ENCODE measurements at regions not wholly inside any gene's neighbourhood (a gene's known extent, or its start where the extent isn't known, plus 50 kb on each side); places are given as distances from the start of the nearest gene placed in this dataset.

DNA sequence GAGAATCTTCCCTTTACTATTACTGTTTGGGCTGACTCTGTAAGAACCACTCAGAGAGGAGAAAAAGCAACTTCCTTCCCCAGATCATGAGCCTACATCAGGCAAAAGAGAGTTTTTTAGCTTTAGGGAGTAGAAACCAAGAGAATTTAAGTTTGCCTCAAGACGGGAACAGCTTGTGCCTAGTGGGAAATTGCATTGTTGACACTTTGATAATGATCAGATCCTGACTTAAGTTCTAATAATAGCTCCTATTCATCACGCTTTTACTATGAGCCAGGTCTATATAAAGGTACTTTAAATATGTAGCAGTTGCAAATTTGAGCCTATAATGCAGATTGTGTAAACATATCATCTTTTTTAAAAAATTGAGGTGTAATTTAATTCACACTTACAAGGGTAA, 298.2 kb downstream of the MAN2A1 start:
- H2BK20ac ChIP-seq (ENCODE audit: low read depth, low read length, poor library complexity, severe bottlenecking), result no peak overlapping the region
- no peaks in the 10 kb centered on the region for H3K79me2 ChIP-seq (ENCODE audit: insufficient read depth, low read length)
- no peak overlapping the region for H2BK12ac ChIP-seq (ENCODE audit: insufficient read length, low read depth, low read length)
- no peaks in the 10 kb centered on the region for H3K27me3 ChIP-seq (ENCODE audit: insufficient read depth, low read length)
- H3K27ac ChIP-seq (ENCODE audit: insufficient read length, low read depth, low read length), result no peak overlapping the region
- H3K4me3 Mint-ChIP-seq, result no peak overlapping the region
- no peak overlapping the region for H3K23ac ChIP-seq (ENCODE audit: insufficient read length, low read depth, low read length)
- H3K4me2 ChIP-seq (ENCODE audit: insufficient read depth, insufficient read length, low read length), result no peak overlapping the region
- H2AFZ ChIP-seq (ENCODE audit: low read length), result no peak overlapping the region
- no peaks in the 10 kb centered on the region for H4K20me1 ChIP-seq (ENCODE audit: control insufficient read depth, insufficient read depth, insufficient read length)
- H4K91ac ChIP-seq (ENCODE audit: insufficient read length, low read depth, low read length), result no peak overlapping the region
- no peaks in the 10 kb centered on the region for H3K9me3 ChIP-seq (ENCODE audit: control insufficient read depth, low read depth, low read length)
- TF ChIP-seq, protein P1, sequence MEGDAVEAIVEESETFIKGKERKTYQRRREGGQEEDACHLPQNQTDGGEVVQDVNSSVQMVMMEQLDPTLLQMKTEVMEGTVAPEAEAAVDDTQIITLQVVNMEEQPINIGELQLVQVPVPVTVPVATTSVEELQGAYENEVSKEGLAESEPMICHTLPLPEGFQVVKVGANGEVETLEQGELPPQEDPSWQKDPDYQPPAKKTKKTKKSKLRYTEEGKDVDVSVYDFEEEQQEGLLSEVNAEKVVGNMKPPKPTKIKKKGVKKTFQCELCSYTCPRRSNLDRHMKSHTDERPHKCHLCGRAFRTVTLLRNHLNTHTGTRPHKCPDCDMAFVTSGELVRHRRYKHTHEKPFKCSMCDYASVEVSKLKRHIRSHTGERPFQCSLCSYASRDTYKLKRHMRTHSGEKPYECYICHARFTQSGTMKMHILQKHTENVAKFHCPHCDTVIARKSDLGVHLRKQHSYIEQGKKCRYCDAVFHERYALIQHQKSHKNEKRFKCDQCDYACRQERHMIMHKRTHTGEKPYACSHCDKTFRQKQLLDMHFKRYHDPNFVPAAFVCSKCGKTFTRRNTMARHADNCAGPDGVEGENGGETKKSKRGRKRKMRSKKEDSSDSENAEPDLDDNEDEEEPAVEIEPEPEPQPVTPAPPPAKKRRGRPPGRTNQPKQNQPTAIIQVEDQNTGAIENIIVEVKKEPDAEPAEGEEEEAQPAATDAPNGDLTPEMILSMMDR (conservative IDR thresholded peaks at IDR 0.05), result no peak
- H2AK5ac ChIP-seq (ENCODE audit: insufficient read length, low read length), result no peak overlapping the region
- H3K14ac ChIP-seq (ENCODE audit: insufficient read depth, low read length), result no peak overlapping the region
- H3K56ac ChIP-seq (ENCODE audit: insufficient read length, low read depth, low read length), result no peak overlapping the region
- H3K27ac Mint-ChIP-seq, result no peak overlapping the region
- no peak overlapping the region for H3T11ph ChIP-seq (ENCODE audit: low read length)
- WGBS (ENCODE audit: extremely low coverage, insufficient read length, low lambda C conversion rate), result no CpG with 5 or more reads among the region's 2 CpGs
- no peak overlapping the region for H3K4ac ChIP-seq (ENCODE audit: low read depth, low read length)
- H3K79me1 ChIP-seq (ENCODE audit: insufficient read depth, low read depth, low read length, poor library complexity, severe bottlenecking), result no peaks in the 10 kb centered on the region
- H3K4me1 ChIP-seq (ENCODE audit: insufficient read depth, low read length), result no peaks in the 10 kb centered on the region
- no peak overlapping the region for H4K5ac ChIP-seq (ENCODE audit: insufficient read length, low read depth, low read length)
- H2BK15ac ChIP-seq (ENCODE audit: low read depth, low read length), result no peak overlapping the region
- H3K36me3 Mint-ChIP-seq (ENCODE audit: insufficient read depth in 1 of 3, low read depth in 3 of 3), result no peaks in the 10 kb centered on the region
- no peaks in the 10 kb centered on the region for H3K27me3 Mint-ChIP-seq (ENCODE audit: low read depth)
- H3K18ac ChIP-seq (ENCODE audit: insufficient read length, low read depth, low read length), result no peak overlapping the region
- H3K9me3 Mint-ChIP-seq, result no peaks in the 10 kb centered on the region
- no peak overlapping the region for H2BK5ac ChIP-seq (ENCODE audit: insufficient read length, low read length)
- no peaks in the 10 kb centered on the region for H3K23me2 ChIP-seq (ENCODE audit: insufficient read length, low read depth, low read length, poor library complexity, severe bottlenecking)
- H2BK120ac ChIP-seq (ENCODE audit: low read depth, low read length, poor library complexity, severe bottlenecking), result no peak overlapping the region
- DNase-seq, result no peak
- H4K8ac ChIP-seq (replicated peaks; ENCODE audit: insufficient read length, low read depth, low read length), result no peak overlapping the region
- H3K4me1 Mint-ChIP-seq, result peaks cover 4 to 5% of the 10 kb centered on the region in 2 experiments; a peak in 2 of 4 replicates
- no peak overlapping the region for H3K9ac ChIP-seq (ENCODE audit: extremely low read depth, insufficient read length, low read length)

Measured in H9 (cell line).